ENCODE measurements at regions not wholly inside any gene's neighbourhood (a gene's known extent, or its start where the extent isn't known, plus 50 kb on each side); places are given as distances from the start of the nearest gene placed in this dataset.

GRCh38 chr2:121089166-121089510 lies 195.9 kb downstream of the TFCP2L1 start:
- H3K4me2 ChIP-seq (ENCODE audit: low read length, poor library complexity, severe bottlenecking) = no peak overlapping the region
- H3K4me1 ChIP-seq (ENCODE audit: control insufficient read depth, insufficient read depth, low read depth, low read length) = no peaks in the 10 kb centered on the region
- H3K27me3 ChIP-seq (ENCODE audit: control insufficient read depth in 1 of 2, insufficient read depth in 1 of 2, low read length in 2 of 2) = peaks cover 30 to 31% of the 10 kb centered on the region in 2 experiments
- no peak overlapping the region for H2BK15ac ChIP-seq (ENCODE audit: low read depth, poor library complexity, severe bottlenecking)
- peak overlapping the region in 1 of 2 experiments; percentile 30 for H3K18ac ChIP-seq (ENCODE audit: low read depth in 1 of 2, low read length in 2 of 2)
- no peak overlapping the region for H4K91ac ChIP-seq (ENCODE audit: low read length)
- DNase-seq = no peak
- no peak overlapping the region for H2BK12ac ChIP-seq (ENCODE audit: low read length in 2 of 2)
- H3K4me3 ChIP-seq (ENCODE audit: insufficient read depth in 1 of 2, low read depth in 1 of 2, low read length in 2 of 2) = no peak overlapping the region
- no peak overlapping the region for H2BK5ac ChIP-seq (ENCODE audit: low read depth, low read length, poor library complexity, severe bottlenecking)
- H3K23ac ChIP-seq (ENCODE audit: low read length in 2 of 2) = no peak overlapping the region
- no peak overlapping the region for H3K14ac ChIP-seq (ENCODE audit: low read length in 2 of 2)
- no peak overlapping the region for H4K8ac ChIP-seq (ENCODE audit: low read length)
- peaks cover 3% of the 10 kb centered on the region for H3K9me3 ChIP-seq (ENCODE audit: control insufficient read depth, low read length)
- no peaks in the 10 kb centered on the region for H3K79me1 ChIP-seq (replicated peaks; ENCODE audit: low read length, poor library complexity, severe bottlenecking)
- no peak overlapping the region for H2AK5ac ChIP-seq (ENCODE audit: low read length, severe bottlenecking)
- no peak overlapping the region for H3K4ac ChIP-seq (ENCODE audit: low read depth in 1 of 2, low read length in 2 of 2)
- H2BK120ac ChIP-seq (ENCODE audit: low read depth, low read length) = no peak overlapping the region
- H3K9ac ChIP-seq (ENCODE audit: low read length) = no peak overlapping the region
- no peak overlapping the region for H3K27ac ChIP-seq (ENCODE audit: low read length, poor library complexity, severe bottlenecking)
- H3K36me3 ChIP-seq (ENCODE audit: control insufficient read depth in 1 of 2, insufficient read depth in 2 of 2, low read depth in 1 of 2, low read length in 2 of 2) = no peaks in the 10 kb centered on the region
- H2AFZ ChIP-seq (ENCODE audit: low read depth, low read length) = no peak overlapping the region
- 87% methylated on average over 11 of the region's 11 CpGs for WGBS

- no peak overlapping the region for H3K4ac ChIP-seq (ENCODE audit: low read depth in 1 of 2, low read length in 2 of 2)
- H2BK12ac ChIP-seq (ENCODE audit: low read length in 2 of 2) = no peak overlapping the region
- peaks cover 3% of the 10 kb centered on the region for H3K9me3 ChIP-seq (ENCODE audit: control insufficient read depth, low read length)
- H3K27me3 ChIP-seq (ENCODE audit: control insufficient read depth in 1 of 2, insufficient read depth in 1 of 2, low read length in 2 of 2) = peaks cover 28 to 33% of the 10 kb centered on the region in 2 experiments
- H4K91ac ChIP-seq (ENCODE audit: low read length) = no peak overlapping the region
- H2BK5ac ChIP-seq (ENCODE audit: low read depth, low read length, poor library complexity, severe bottlenecking) = no peak overlapping the region
- H3K36me3 ChIP-seq (ENCODE audit: control insufficient read depth in 1 of 2, insufficient read depth in 2 of 2, low read depth in 1 of 2, low read length in 2 of 2) = no peaks in the 10 kb centered on the region
- no peak overlapping the region for H4K8ac ChIP-seq (ENCODE audit: low read length)
- H2AK5ac ChIP-seq (ENCODE audit: low read length, severe bottlenecking) = no peak overlapping the region
- no peak overlapping the region for H2AFZ ChIP-seq (ENCODE audit: low read depth, low read length)
- 92% methylated on average over 18 of the region's 18 CpGs for WGBS
- no peak overlapping the region for H3K23ac ChIP-seq (ENCODE audit: low read length in 2 of 2)
- DNase-seq = no peak
- no peaks in the 10 kb centered on the region for H3K4me1 ChIP-seq (ENCODE audit: control insufficient read depth, insufficient read depth, low read depth, low read length)
- H3K18ac ChIP-seq (ENCODE audit: low read depth in 1 of 2, low read length in 2 of 2) = no peak overlapping the region
- no peak overlapping the region for H3K4me2 ChIP-seq (ENCODE audit: low read length, poor library complexity, severe bottlenecking)
- no peak overlapping the region for H2BK120ac ChIP-seq (ENCODE audit: low read depth, low read length)
- H3K79me1 ChIP-seq (replicated peaks; ENCODE audit: low read length, poor library complexity, severe bottlenecking) = no peaks in the 10 kb centered on the region
- H3K27ac ChIP-seq (ENCODE audit: low read length, poor library complexity, severe bottlenecking) = no peak overlapping the region
- H3K14ac ChIP-seq (ENCODE audit: low read length in 2 of 2) = no peak overlapping the region
- no peak overlapping the region for H2BK15ac ChIP-seq (ENCODE audit: low read depth, poor library complexity, severe bottlenecking)
- H3K4me3 ChIP-seq (ENCODE audit: insufficient read depth in 1 of 2, low read depth in 1 of 2, low read length in 2 of 2) = no peak overlapping the region
- H3K9ac ChIP-seq (ENCODE audit: low read length) = no peak overlapping the region
Measured at GRCh38 chr2:121090088-121090715, 194.8 kb downstream of the TFCP2L1 start.

GRCh38 chr2:121092095-121092494 lies 192.9 kb downstream of the TFCP2L1 start:
- H3K9ac ChIP-seq (ENCODE audit: low read length) = no peak overlapping the region
- no peak overlapping the region for H2BK15ac ChIP-seq (ENCODE audit: low read depth, poor library complexity, severe bottlenecking)
- H3K27ac ChIP-seq (ENCODE audit: low read length, poor library complexity, severe bottlenecking) = no peak overlapping the region
- H2BK120ac ChIP-seq (ENCODE audit: low read depth, low read length) = no peak overlapping the region
- DNase-seq = no peak
- H3K4ac ChIP-seq (ENCODE audit: low read depth in 1 of 2, low read length in 2 of 2) = no peak overlapping the region
- no peak overlapping the region for H2AFZ ChIP-seq (ENCODE audit: low read depth, low read length)
- no peak overlapping the region for H3K4me3 ChIP-seq (ENCODE audit: insufficient read depth in 1 of 2, low read depth in 1 of 2, low read length in 2 of 2)
- 96% methylated on average over 2 of the region's 2 CpGs for WGBS
- peaks cover 37 to 41% of the 10 kb centered on the region in 2 experiments for H3K27me3 ChIP-seq (ENCODE audit: control insufficient read depth in 1 of 2, insufficient read depth in 1 of 2, low read length in 2 of 2)
- H3K14ac ChIP-seq (ENCODE audit: low read length in 2 of 2) = no peak overlapping the region
- H4K91ac ChIP-seq (ENCODE audit: low read length) = no peak overlapping the region
- no peak overlapping the region for H4K8ac ChIP-seq (ENCODE audit: low read length)
- no peak overlapping the region for H2AK5ac ChIP-seq (ENCODE audit: low read length, severe bottlenecking)
- H3K4me2 ChIP-seq (ENCODE audit: low read length, poor library complexity, severe bottlenecking) = no peak overlapping the region
- H2BK5ac ChIP-seq (ENCODE audit: low read depth, low read length, poor library complexity, severe bottlenecking) = no peak overlapping the region
- no peak overlapping the region for H3K23ac ChIP-seq (ENCODE audit: low read length in 2 of 2)
- no peaks in the 10 kb centered on the region for H3K79me1 ChIP-seq (replicated peaks; ENCODE audit: low read length, poor library complexity, severe bottlenecking)
- H3K4me1 ChIP-seq (ENCODE audit: control insufficient read depth, insufficient read depth, low read depth, low read length) = no peaks in the 10 kb centered on the region
- H2BK12ac ChIP-seq (ENCODE audit: low read length in 2 of 2) = no peak overlapping the region
- H3K18ac ChIP-seq (ENCODE audit: low read depth in 1 of 2, low read length in 2 of 2) = no peak overlapping the region
- peaks cover 3% of the 10 kb centered on the region for H3K9me3 ChIP-seq (ENCODE audit: control insufficient read depth, low read length)
- no peaks in the 10 kb centered on the region for H3K36me3 ChIP-seq (ENCODE audit: control insufficient read depth in 1 of 2, insufficient read depth in 2 of 2, low read depth in 1 of 2, low read length in 2 of 2)

GRCh38 chr2:121093692-121094091 lies 191.3 kb downstream of the TFCP2L1 start:
- Histone ChIP-seq H3K9me3 (ENCODE audit: control insufficient read depth, low read length) (peaks cover 3% of the 10 kb centered on the region), H2BK120ac (ENCODE audit: low read depth, low read length) (no peak overlapping the region), H3K36me3 (ENCODE audit: control insufficient read depth in 1 of 2, insufficient read depth in 2 of 2, low read depth in 1 of 2, low read length in 2 of 2) (no peaks in the 10 kb centered on the region), H3K9ac (ENCODE audit: low read length) (no peak overlapping the region), H3K4me2 (ENCODE audit: low read length, poor library complexity, severe bottlenecking) (no peak overlapping the region), H4K91ac (ENCODE audit: low read length) (no peak overlapping the region), H2BK12ac (ENCODE audit: low read length in 2 of 2) (no peak overlapping the region), H3K27me3 (ENCODE audit: control insufficient read depth in 1 of 2, insufficient read depth in 1 of 2, low read length in 2 of 2) (peaks cover 46 to 51% of the 10 kb centered on the region in 2 experiments), H2BK5ac (ENCODE audit: low read depth, low read length, poor library complexity, severe bottlenecking) (no peak overlapping the region), H3K27ac (ENCODE audit: low read length, poor library complexity, severe bottlenecking) (no peak overlapping the region), H3K18ac (ENCODE audit: low read depth in 1 of 2, low read length in 2 of 2) (no peak overlapping the region), H3K4me1 (ENCODE audit: control insufficient read depth, insufficient read depth, low read depth, low read length) (no peaks in the 10 kb centered on the region), H3K4ac (ENCODE audit: low read depth in 1 of 2, low read length in 2 of 2) (no peak overlapping the region), H3K4me3 (ENCODE audit: insufficient read depth in 1 of 2, low read depth in 1 of 2, low read length in 2 of 2) (no peak overlapping the region), H3K23ac (ENCODE audit: low read length in 2 of 2) (no peak overlapping the region), H3K79me1 (replicated peaks; ENCODE audit: low read length, poor library complexity, severe bottlenecking) (no peaks in the 10 kb centered on the region), H2AK5ac (ENCODE audit: low read length, severe bottlenecking) (no peak overlapping the region), H2BK15ac (ENCODE audit: low read depth, poor library complexity, severe bottlenecking) (no peak overlapping the region), H4K8ac (ENCODE audit: low read length) (no peak overlapping the region), H2AFZ (ENCODE audit: low read depth, low read length) (no peak overlapping the region), H3K14ac (ENCODE audit: low read length in 2 of 2) (no peak overlapping the region)
- WGBS = 64% methylated on average over 2 of the region's 2 CpGs
- no peak for DNase-seq

Data from mesenchymal stem cell (in vitro differentiated cells and primary cell).